ENCODE measurements at regions not wholly inside any gene's neighbourhood (a gene's known extent, or its start where the extent isn't known, plus 50 kb on each side); places are given as distances from the start of the nearest gene placed in this dataset.

- H3K4me1 Mint-ChIP-seq, result no peaks in the 10 kb centered on the region
Observed at GRCh38 chr10:36163827-36164226, 521.7 kb upstream of the FZD8 start.

GRCh38 chr10:36157486-36157885, 515.4 kb upstream of the FZD8 start:
- Mint-ChIP-seq H3K9me3 (peaks cover 1 to 8% (median 3%) of the 10 kb centered on the region in 7 donors), H3K27ac (no peak overlapping the region), H3K36me3 (no peaks in the 10 kb centered on the region), H3K27me3 (no peaks in the 10 kb centered on the region), H3K4me1 (no peaks in the 10 kb centered on the region), H3K4me3 (no peak overlapping the region)
- Histone ChIP-seq H3K27ac (ENCODE audit: insufficient read depth, low read length, poor library complexity, severe bottlenecking) (no peak overlapping the region), H3K4me3 (ENCODE audit: low read depth, low read length) (no peak overlapping the region), H3K27me3 (ENCODE audit: control insufficient read depth, insufficient read depth, low read length) (no peaks in the 10 kb centered on the region), H3K9me3 (ENCODE audit: control insufficient read depth in 2 of 2, low read length in 2 of 2) (peaks cover 0 to 2% of the 10 kb centered on the region in 2 experiments), H3K36me3 (ENCODE audit: control insufficient read depth, insufficient read depth, low read length) (no peaks in the 10 kb centered on the region), H3K4me1 (ENCODE audit: control insufficient read depth, insufficient read depth, low read length, poor library complexity, severe bottlenecking) (no peaks in the 10 kb centered on the region)
- no peak for DNase-seq
- ATAC-seq (ENCODE audit: low read depth in 2 of 2), result no peak

More at GRCh38 chr10:36163827-36164226, 521.7 kb upstream of the FZD8 start:
- Histone ChIP-seq H3K27me3 (ENCODE audit: control insufficient read depth, insufficient read depth, low read length) (no peaks in the 10 kb centered on the region), H3K4me3 (ENCODE audit: low read depth, low read length) (no peak overlapping the region), H3K4me1 (ENCODE audit: control insufficient read depth, insufficient read depth, low read length, poor library complexity, severe bottlenecking) (no peaks in the 10 kb centered on the region), H3K27ac (ENCODE audit: insufficient read depth, low read length, poor library complexity, severe bottlenecking) (no peak overlapping the region), H3K9me3 (ENCODE audit: control insufficient read depth in 2 of 2, low read length in 2 of 2) (peaks cover 0 to 2% of the 10 kb centered on the region in 2 experiments), H3K36me3 (ENCODE audit: control insufficient read depth, insufficient read depth, low read length) (no peaks in the 10 kb centered on the region)
- peaks cover 2 to 14% (median 6%) of the 10 kb centered on the region in 7 donors for H3K9me3 Mint-ChIP-seq
- DNase-seq, result no peak
- no peak overlapping the region for H3K4me3 Mint-ChIP-seq
- H3K36me3 Mint-ChIP-seq, result no peaks in the 10 kb centered on the region
- H3K27ac Mint-ChIP-seq, result no peak overlapping the region
- H3K27me3 Mint-ChIP-seq, result no peaks in the 10 kb centered on the region
- no peak for ATAC-seq (ENCODE audit: low read depth in 2 of 2)

- Mint-ChIP-seq H3K27me3 (no peaks in the 10 kb centered on the region), H3K4me3 (no peak overlapping the region), H3K9me3 (peaks cover 0 to 10% (median 6%) of the 10 kb centered on the region in 7 donors), H3K36me3 (no peaks in the 10 kb centered on the region), H3K27ac (no peak overlapping the region), H3K4me1 (no peaks in the 10 kb centered on the region)
- no peaks in the 10 kb centered on the region for H3K4me1 ChIP-seq (ENCODE audit: control insufficient read depth, insufficient read depth, low read length, poor library complexity, severe bottlenecking)
- no peaks in the 10 kb centered on the region for H3K36me3 ChIP-seq (ENCODE audit: control insufficient read depth, insufficient read depth, low read length)
- DNase-seq (no peak), ATAC-seq (ENCODE audit: low read depth in 2 of 2) (no peak)
- H3K27ac ChIP-seq (ENCODE audit: insufficient read depth, low read length, poor library complexity, severe bottlenecking), result no peak overlapping the region
- H3K9me3 ChIP-seq (ENCODE audit: control insufficient read depth in 2 of 2, low read length in 2 of 2), result no peaks in the 10 kb centered on the region
- no peaks in the 10 kb centered on the region for H3K27me3 ChIP-seq (ENCODE audit: control insufficient read depth, insufficient read depth, low read length)
- no peak overlapping the region for H3K4me3 ChIP-seq (ENCODE audit: low read depth, low read length)
Observed at GRCh38 chr10:36148207-36148606, 506.1 kb upstream of the FZD8 start.

GRCh38 chr10:36147529-36147928, 505.4 kb upstream of the FZD8 start:
- no peak overlapping the region for H3K4me3 ChIP-seq (ENCODE audit: low read depth, low read length)
- no peak for DNase-seq
- H3K4me1 ChIP-seq (ENCODE audit: control insufficient read depth, insufficient read depth, low read length, poor library complexity, severe bottlenecking), result no peaks in the 10 kb centered on the region
- peaks cover 0 to 10% (median 6%) of the 10 kb centered on the region in 7 donors for H3K9me3 Mint-ChIP-seq
- no peak overlapping the region for H3K27ac ChIP-seq (ENCODE audit: insufficient read depth, low read length, poor library complexity, severe bottlenecking)
- ATAC-seq (ENCODE audit: low read depth in 2 of 2), result no peak
- no peaks in the 10 kb centered on the region for H3K27me3 ChIP-seq (ENCODE audit: control insufficient read depth, insufficient read depth, low read length)
- H3K36me3 Mint-ChIP-seq, result no peaks in the 10 kb centered on the region
- H3K9me3 ChIP-seq (ENCODE audit: control insufficient read depth in 2 of 2, low read length in 2 of 2), result no peaks in the 10 kb centered on the region
- H3K4me1 Mint-ChIP-seq, result no peaks in the 10 kb centered on the region
- H3K27me3 Mint-ChIP-seq, result no peaks in the 10 kb centered on the region
- no peaks in the 10 kb centered on the region for H3K36me3 ChIP-seq (ENCODE audit: control insufficient read depth, insufficient read depth, low read length)
- no peak overlapping the region for H3K27ac Mint-ChIP-seq
- no peak overlapping the region for H3K4me3 Mint-ChIP-seq

GRCh38 chr10:36141856-36142560, 499.9 kb upstream of the FZD8 start:
- H3K9me3 ChIP-seq (ENCODE audit: control insufficient read depth in 2 of 2, low read length in 2 of 2), result no peaks in the 10 kb centered on the region
- Mint-ChIP-seq H3K27me3 (no peaks in the 10 kb centered on the region), H3K36me3 (no peaks in the 10 kb centered on the region), H3K4me1 (no peaks in the 10 kb centered on the region), H3K4me3 (no peak overlapping the region), H3K9me3 (peaks cover 1 to 29% (median 5%) of the 10 kb centered on the region in 7 donors), H3K27ac (no peak overlapping the region)
- H3K27ac ChIP-seq (ENCODE audit: insufficient read depth, low read length, poor library complexity, severe bottlenecking), result no peak overlapping the region
- H3K27me3 ChIP-seq (ENCODE audit: control insufficient read depth, insufficient read depth, low read length), result no peaks in the 10 kb centered on the region
- no peak overlapping the region for H3K4me3 ChIP-seq (ENCODE audit: low read depth, low read length)
- H3K36me3 ChIP-seq (ENCODE audit: control insufficient read depth, insufficient read depth, low read length), result no peaks in the 10 kb centered on the region
- DNase-seq, result no peak
- ATAC-seq (ENCODE audit: low read depth in 2 of 2), result no peak
- no peaks in the 10 kb centered on the region for H3K4me1 ChIP-seq (ENCODE audit: control insufficient read depth, insufficient read depth, low read length, poor library complexity, severe bottlenecking)

GRCh38 chr10:36129051-36129450, 487.0 kb upstream of the FZD8 start:
- no peaks in the 10 kb centered on the region for H3K36me3 Mint-ChIP-seq
- DNase-seq (no peak), ATAC-seq (ENCODE audit: low read depth in 2 of 2) (no peak)
- H3K4me1 Mint-ChIP-seq, result no peaks in the 10 kb centered on the region
- H3K4me3 ChIP-seq (ENCODE audit: low read depth, low read length), result no peak overlapping the region
- H3K27ac ChIP-seq (ENCODE audit: insufficient read depth, low read length, poor library complexity, severe bottlenecking), result no peak overlapping the region
- H3K27me3 ChIP-seq (ENCODE audit: control insufficient read depth, insufficient read depth, low read length), result no peaks in the 10 kb centered on the region
- no peaks in the 10 kb centered on the region for H3K27me3 Mint-ChIP-seq
- H3K4me3 Mint-ChIP-seq, result no peak overlapping the region
- no peak overlapping the region for H3K27ac Mint-ChIP-seq
- H3K4me1 ChIP-seq (ENCODE audit: control insufficient read depth, insufficient read depth, low read length, poor library complexity, severe bottlenecking), result no peaks in the 10 kb centered on the region
- H3K36me3 ChIP-seq (ENCODE audit: control insufficient read depth, insufficient read depth, low read length), result no peaks in the 10 kb centered on the region
- peaks cover 0 to 6% of the 10 kb centered on the region in 2 experiments for H3K9me3 ChIP-seq (ENCODE audit: control insufficient read depth in 2 of 2, low read length in 2 of 2)
- H3K9me3 Mint-ChIP-seq, result peaks cover 0 to 16% (median 6%) of the 10 kb centered on the region in 7 donors

GRCh38 chr10:36126076-36126475, 484.0 kb upstream of the FZD8 start:
- Mint-ChIP-seq H3K27me3 (no peaks in the 10 kb centered on the region), H3K4me3 (no peak overlapping the region), H3K27ac (no peak overlapping the region), H3K4me1 (no peaks in the 10 kb centered on the region), H3K9me3 (peaks cover 1 to 22% (median 7%) of the 10 kb centered on the region in 7 donors), H3K36me3 (no peaks in the 10 kb centered on the region)
- H3K4me3 ChIP-seq (ENCODE audit: low read depth, low read length), result no peak overlapping the region
- ATAC-seq (ENCODE audit: low read depth in 2 of 2), result no peak
- H3K9me3 ChIP-seq (ENCODE audit: control insufficient read depth in 2 of 2, low read length in 2 of 2), result peaks cover 0 to 6% of the 10 kb centered on the region in 2 experiments
- H3K27me3 ChIP-seq (ENCODE audit: control insufficient read depth, insufficient read depth, low read length), result no peaks in the 10 kb centered on the region
- no peak overlapping the region for H3K27ac ChIP-seq (ENCODE audit: insufficient read depth, low read length, poor library complexity, severe bottlenecking)
- no peak for DNase-seq
- no peaks in the 10 kb centered on the region for H3K4me1 ChIP-seq (ENCODE audit: control insufficient read depth, insufficient read depth, low read length, poor library complexity, severe bottlenecking)
- no peaks in the 10 kb centered on the region for H3K36me3 ChIP-seq (ENCODE audit: control insufficient read depth, insufficient read depth, low read length)

GRCh38 chr10:36119455-36119854, 477.4 kb upstream of the FZD8 start:
- no peak overlapping the region for H3K27ac ChIP-seq (ENCODE audit: insufficient read depth, low read length, poor library complexity, severe bottlenecking)
- no peaks in the 10 kb centered on the region for H3K36me3 Mint-ChIP-seq
- ATAC-seq (ENCODE audit: low read depth in 2 of 2) (no peak), DNase-seq (no peak)
- no peaks in the 10 kb centered on the region for H3K4me1 ChIP-seq (ENCODE audit: control insufficient read depth, insufficient read depth, low read length, poor library complexity, severe bottlenecking)
- no peak overlapping the region for H3K27ac Mint-ChIP-seq
- H3K4me3 Mint-ChIP-seq, result no peak overlapping the region
- H3K36me3 ChIP-seq (ENCODE audit: control insufficient read depth, insufficient read depth, low read length), result no peaks in the 10 kb centered on the region
- peaks cover 0 to under 1% of the 10 kb centered on the region in 2 experiments for H3K9me3 ChIP-seq (ENCODE audit: control insufficient read depth in 2 of 2, low read length in 2 of 2)
- peaks cover 0 to 24% (median 8%) of the 10 kb centered on the region in 7 donors for H3K9me3 Mint-ChIP-seq
- H3K27me3 Mint-ChIP-seq, result no peaks in the 10 kb centered on the region
- H3K27me3 ChIP-seq (ENCODE audit: control insufficient read depth, insufficient read depth, low read length), result no peaks in the 10 kb centered on the region
- no peak overlapping the region for H3K4me3 ChIP-seq (ENCODE audit: low read depth, low read length)
- no peaks in the 10 kb centered on the region for H3K4me1 Mint-ChIP-seq
